Stomach (tissue), 4 donors: ENCODE measurements at regions not wholly inside any gene's neighbourhood (a gene's known extent, or its start where the extent isn't known, plus 50 kb on each side); places are given as distances from the start of the nearest gene placed in this dataset.

Experiments used
- CTCF ChIP-seq, 7 experiments: fragments of 450-650 bp in 4 of 7; fragments of 200-600 bp in 3 of 7; sonication (generic) in 3 of 7; IDR thresholded peaks; one replicate each; pipeline ENCODE4 v1.5.1; 2016 to 2019; ENCODE audit warnings: antibody characterized with exemption in 7 of 7, control low read depth in 2 of 7, mild to moderate bottlenecking in 1 of 7
- POLR2A ChIP-seq, 4 donors: fragments of 450-650 bp; IDR thresholded peaks; one replicate each; pipeline ENCODE4 v1.6.1; 2016; ENCODE audit warnings: antibody characterized with exemption in 4 of 4, control low read depth in 2 of 4, mild to moderate bottlenecking in 1 of 4, moderate library complexity in 1 of 4

- no peak for TF ChIP-seq POLR2A (IDR thresholded peaks at IDR 0.05)
- TF ChIP-seq CTCF (IDR thresholded peaks at IDR 0.05) = no peak
These were observed 147.9 kb downstream of the PFKFB3 start for GRCh38 chr10:6350609-6351008.
